Immature natural killer cell (primary cell): ENCODE measurements at regions not wholly inside any gene's neighbourhood (a gene's known extent, or its start where the extent isn't known, plus 50 kb on each side); places are given as distances from the start of the nearest gene placed in this dataset.

ENCODE experiments used
- DNase-seq, 3 donors: peaks; one replicate each; pipeline ENCODE4 v3.0.0; 2022; ENCODE audit warnings: mixed read lengths in 1 of 3
- H3K27ac Mint-ChIP-seq, 6 donors: one replicate each; pipeline ENCODE4 v1.8.0; 2020; ENCODE audit warnings: mixed read lengths in 6 of 6, mild to moderate bottlenecking in 5 of 6, inconsistent platforms in 4 of 6, moderate library complexity in 3 of 6
- H3K27me3 Mint-ChIP-seq, 3 donors: one replicate each; pipeline ENCODE4 v1.8.0; 2020 to 2021; ENCODE audit warnings: low read depth in 3 of 3, mild to moderate bottlenecking in 3 of 3, mixed read lengths in 3 of 3, moderate library complexity in 3 of 3, inconsistent platforms in 1 of 3
- H3K36me3 Mint-ChIP-seq, 3 donors: one replicate each; pipeline ENCODE4 v1.8.0; 2020; ENCODE audit warnings: mixed read lengths in 3 of 3, inconsistent platforms in 2 of 3, mild to moderate bottlenecking in 2 of 3
- H3K4me1 Mint-ChIP-seq, 2 donors: one replicate each; pipeline ENCODE4 v1.8.0; 2020; ENCODE audit warnings: inconsistent platforms in 2 of 2, mild to moderate bottlenecking in 2 of 2, mixed read lengths in 2 of 2, moderate library complexity in 1 of 2
- H3K4me3 Mint-ChIP-seq, 5 donors: one replicate each; pipeline ENCODE4 v1.8.0; 2020; ENCODE audit warnings: mild to moderate bottlenecking in 5 of 5, mixed read lengths in 5 of 5, inconsistent platforms in 3 of 5, moderate library complexity in 3 of 5
- H3K9me3 Mint-ChIP-seq, 6 donors: one replicate each; pipeline ENCODE4 v1.8.0; 2020; ENCODE audit warnings: mild to moderate bottlenecking in 6 of 6, mixed read lengths in 6 of 6, inconsistent platforms in 4 of 6, moderate library complexity in 3 of 6

- H3K27ac Mint-ChIP-seq: no peak overlapping the region
- no peaks in the 10 kb centered on the region for H3K4me1 Mint-ChIP-seq
- H3K36me3 Mint-ChIP-seq: peaks cover 7 to 32% (median 30%) of the 10 kb centered on the region in 3 donors
- H3K9me3 Mint-ChIP-seq: no peaks in the 10 kb centered on the region
- H3K27me3 Mint-ChIP-seq: no peaks in the 10 kb centered on the region
- DNase-seq: no peak
- H3K4me3 Mint-ChIP-seq: no peak overlapping the region
Observed at GRCh38 chr4:36010397-36010929, 233.9 kb downstream of the ARAP2 start.

- Mint-ChIP-seq H3K27me3 (no peaks in the 10 kb centered on the region), H3K36me3 (peaks cover 0 to 28% (median 27%) of the 10 kb centered on the region in 3 donors), H3K9me3 (peaks cover 0 to 3% (median 0%) of the 10 kb centered on the region in 6 donors), H3K4me1 (no peaks in the 10 kb centered on the region), H3K4me3 (no peak overlapping the region), H3K27ac (no peak overlapping the region)
- DNase-seq: no peak
Observed at GRCh38 chr4:36011381-36011780, 232.9 kb downstream of the ARAP2 start.

- DNase-seq: no peak
- Mint-ChIP-seq H3K4me3 (no peak overlapping the region), H3K27me3 (no peaks in the 10 kb centered on the region), H3K9me3 (peaks cover 0 to 3% (median 0%) of the 10 kb centered on the region in 6 donors), H3K4me1 (no peaks in the 10 kb centered on the region), H3K27ac (no peak overlapping the region), H3K36me3 (peaks cover 0 to 28% (median 28%) of the 10 kb centered on the region in 3 donors)
Observed at GRCh38 chr4:36012503-36012902, 231.8 kb downstream of the ARAP2 start.

GRCh38 chr4:36013206-36013605 lies 231.1 kb downstream of the ARAP2 start:
- Mint-ChIP-seq H3K36me3 (peaks cover 0 to 30% (median 25%) of the 10 kb centered on the region in 3 donors), H3K9me3 (peaks cover 0 to 3% (median 0%) of the 10 kb centered on the region in 6 donors), H3K4me1 (no peaks in the 10 kb centered on the region), H3K27ac (no peak overlapping the region), H3K27me3 (no peaks in the 10 kb centered on the region), H3K4me3 (no peak overlapping the region)
- no peak for DNase-seq
